ENCODE measurements at regions not wholly inside any gene's neighbourhood (a gene's known extent, or its start where the extent isn't known, plus 50 kb on each side); places are given as distances from the start of the nearest gene placed in this dataset.

GRCh38 chr15:72965671-72966070, 86.6 kb upstream of the NEO1 start:
- no peak for TF ChIP-seq TAF1 (conservative IDR thresholded peaks at IDR 0.05)
- no peak for TF ChIP-seq RXRA (IDR thresholded peaks at IDR 0.05)
- TF ChIP-seq MAX (IDR thresholded peaks at IDR 0.05), result no peak
- TF ChIP-seq EGR1 (IDR thresholded peaks at IDR 0.05; ENCODE audit: low read depth in 2 of 2), result no peak
- no peak for TF ChIP-seq CTCF (IDR thresholded peaks at IDR 0.05; ENCODE audit: low read depth, low read length, missing input control)
- TF ChIP-seq GABPA (IDR thresholded peaks at IDR 0.05 in 1 of 2, conservative IDR thresholded peaks at IDR 0.05 in 1 of 2), result no peak
- TF ChIP-seq RAD21 (IDR thresholded peaks at IDR 0.05), result no peak
